DOHH2 (cell line): ENCODE measurements at regions not wholly inside any gene's neighbourhood (a gene's known extent, or its start where the extent isn't known, plus 50 kb on each side); places are given as distances from the start of the nearest gene placed in this dataset.

Experiments
- H3F3A ChIP-seq: fragments of 200-600 bp; sonication (generic), shearing (Covaris generic); 2 replicates; pipeline ENCODE4 v1.6.0; 2016; ENCODE audit warnings: antibody characterized with exemption, mild to moderate bottlenecking; ENCODE audit not compliant: control insufficient read depth, insufficient read depth
- H3K27ac ChIP-seq: fragments of 200-600 bp; sonication (generic); 2 replicates; pipeline ENCODE4 v1.5.1; 2014; ENCODE audit warnings: low read depth, mild to moderate bottlenecking, low read length, moderate library complexity
- H3K27me3 ChIP-seq: fragments of 200-600 bp; sonication (generic); 2 replicates; pipeline ENCODE4 v1.6.1; 2014; ENCODE audit warnings: mild to moderate bottlenecking, low read length, mixed read lengths; ENCODE audit not compliant: control insufficient read depth
- H3K36me3 ChIP-seq: fragments of 200-600 bp; sonication (generic); 2 replicates; pipeline ENCODE4 v1.6.1; 2014; ENCODE audit warnings: mild to moderate bottlenecking, low read length, moderate library complexity, mixed read lengths; ENCODE audit not compliant: control insufficient read depth
- H3K4me1 ChIP-seq: fragments of 200-600 bp; sonication (generic); 2 replicates; pipeline ENCODE4 v1.6.1; 2014; ENCODE audit warnings: mild to moderate bottlenecking, low read length, mixed read lengths; ENCODE audit not compliant: control insufficient read depth
- H3K4me2 ChIP-seq: fragments of 200-600 bp; sonication (generic); 2 replicates; pipeline ENCODE4 v1.6.0; 2014; ENCODE audit warnings: mild to moderate bottlenecking, low read length, moderate library complexity
- H3K4me3 ChIP-seq: fragments of 200-600 bp; sonication (generic); 2 replicates; pipeline ENCODE4 v1.5.1; 2014; ENCODE audit warnings: mild to moderate bottlenecking, low read length, mixed read lengths
- H3K79me2 ChIP-seq: fragments of 200-600 bp; sonication (generic); 2 replicates; pipeline ENCODE4 v1.6.1; 2014; ENCODE audit warnings: mild to moderate bottlenecking, low read length, mixed read lengths; ENCODE audit not compliant: control insufficient read depth
- H3K9me2 ChIP-seq: fragments of 200-600 bp; sonication (generic); replicated peaks from 2 replicates; pipeline ENCODE4 v1.6.1; 2014; ENCODE audit warnings: mild to moderate bottlenecking, low read length, mixed read lengths; ENCODE audit not compliant: control insufficient read depth
- H3K9me3 ChIP-seq: fragments of 200-600 bp; sonication (generic); 2 replicates; pipeline ENCODE4 v1.6.1; 2014; ENCODE audit warnings: antibody characterized with exemption, low read length, mixed read lengths; ENCODE audit not compliant: control insufficient read depth, insufficient read depth
- H4K20me1 ChIP-seq: fragments of 200-600 bp; sonication (generic); 2 replicates; pipeline ENCODE4 v1.6.0; 2014; ENCODE audit warnings: low read depth, mild to moderate bottlenecking, antibody characterized with exemption, low read length, moderate library complexity; ENCODE audit not compliant: control insufficient read depth, insufficient read depth
- EZH2phosphoT487 ChIP-seq: fragments of 200-600 bp; sonication (generic); IDR thresholded peaks from 2 replicates; pipeline ENCODE4 v1.6.1; 2017; ENCODE audit warnings: borderline replicate concordance, mild to moderate bottlenecking, antibody characterized with exemption, low read length, moderate library complexity, mixed read lengths
- TF ChIP-seq, protein P1 (sequence below): fragments of 200-600 bp; sonication (generic); IDR thresholded peaks from one replicate; pipeline ENCODE4 v1.5.1; 2014; ENCODE audit warnings: antibody characterized with exemption, mild to moderate bottlenecking, low read depth, low read length; ENCODE audit not compliant: poor library complexity, severe bottlenecking

- H3K4me1 ChIP-seq = no peaks in the 10 kb centered on the region
- TF ChIP-seq, protein P1, sequence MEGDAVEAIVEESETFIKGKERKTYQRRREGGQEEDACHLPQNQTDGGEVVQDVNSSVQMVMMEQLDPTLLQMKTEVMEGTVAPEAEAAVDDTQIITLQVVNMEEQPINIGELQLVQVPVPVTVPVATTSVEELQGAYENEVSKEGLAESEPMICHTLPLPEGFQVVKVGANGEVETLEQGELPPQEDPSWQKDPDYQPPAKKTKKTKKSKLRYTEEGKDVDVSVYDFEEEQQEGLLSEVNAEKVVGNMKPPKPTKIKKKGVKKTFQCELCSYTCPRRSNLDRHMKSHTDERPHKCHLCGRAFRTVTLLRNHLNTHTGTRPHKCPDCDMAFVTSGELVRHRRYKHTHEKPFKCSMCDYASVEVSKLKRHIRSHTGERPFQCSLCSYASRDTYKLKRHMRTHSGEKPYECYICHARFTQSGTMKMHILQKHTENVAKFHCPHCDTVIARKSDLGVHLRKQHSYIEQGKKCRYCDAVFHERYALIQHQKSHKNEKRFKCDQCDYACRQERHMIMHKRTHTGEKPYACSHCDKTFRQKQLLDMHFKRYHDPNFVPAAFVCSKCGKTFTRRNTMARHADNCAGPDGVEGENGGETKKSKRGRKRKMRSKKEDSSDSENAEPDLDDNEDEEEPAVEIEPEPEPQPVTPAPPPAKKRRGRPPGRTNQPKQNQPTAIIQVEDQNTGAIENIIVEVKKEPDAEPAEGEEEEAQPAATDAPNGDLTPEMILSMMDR = no peak
- no peak for TF ChIP-seq EZH2phosphoT487
- H3F3A ChIP-seq = no peaks in the 10 kb centered on the region
- H3K4me3 ChIP-seq = no peak overlapping the region
- no peaks in the 10 kb centered on the region for H3K79me2 ChIP-seq
- no peak overlapping the region for H3K27ac ChIP-seq
- no peaks in the 10 kb centered on the region for H3K36me3 ChIP-seq
- H3K9me2 ChIP-seq = no peaks in the 10 kb centered on the region
- H3K27me3 ChIP-seq = peaks cover 22% of the 10 kb centered on the region
- H3K9me3 ChIP-seq = no peaks in the 10 kb centered on the region
- H4K20me1 ChIP-seq = no peaks in the 10 kb centered on the region
- H3K4me2 ChIP-seq = no peak overlapping the region
These were observed 90.3 kb upstream of the ZNF438 start for GRCh38 chr10:31121757-31122577.

DNA sequence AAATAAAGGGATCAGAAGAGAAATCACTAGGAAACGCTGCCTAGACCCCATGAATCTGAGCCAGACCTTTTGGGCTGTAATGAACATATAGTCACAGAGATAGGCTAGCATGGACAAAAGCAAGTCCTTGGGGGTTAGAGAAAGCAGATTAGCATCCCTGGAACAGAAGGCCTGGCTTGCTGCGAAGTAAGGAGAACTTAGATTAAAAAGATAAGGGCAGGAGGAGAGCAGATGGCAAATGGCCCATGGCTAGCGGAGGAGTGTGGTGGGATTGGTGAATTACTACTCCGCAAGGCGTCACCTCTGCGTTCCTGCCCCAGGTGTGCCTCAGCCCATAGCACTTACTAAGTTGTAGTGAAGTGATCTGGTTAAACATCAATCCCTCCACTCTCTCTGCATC is 92.3 kb upstream of the ZNF438 start:
- H3K79me2 ChIP-seq = no peaks in the 10 kb centered on the region
- H3K9me2 ChIP-seq = no peaks in the 10 kb centered on the region
- H3K4me3 ChIP-seq = no peak overlapping the region
- no peak for TF ChIP-seq EZH2phosphoT487
- TF ChIP-seq, protein P1 = no peak
- no peak overlapping the region for H3K4me2 ChIP-seq
- H4K20me1 ChIP-seq = no peaks in the 10 kb centered on the region
- H3F3A ChIP-seq = no peaks in the 10 kb centered on the region
- peaks cover 22% of the 10 kb centered on the region for H3K27me3 ChIP-seq
- no peaks in the 10 kb centered on the region for H3K36me3 ChIP-seq
- H3K27ac ChIP-seq = no peak overlapping the region
- H3K4me1 ChIP-seq = no peaks in the 10 kb centered on the region
- H3K9me3 ChIP-seq = no peaks in the 10 kb centered on the region

DNA sequence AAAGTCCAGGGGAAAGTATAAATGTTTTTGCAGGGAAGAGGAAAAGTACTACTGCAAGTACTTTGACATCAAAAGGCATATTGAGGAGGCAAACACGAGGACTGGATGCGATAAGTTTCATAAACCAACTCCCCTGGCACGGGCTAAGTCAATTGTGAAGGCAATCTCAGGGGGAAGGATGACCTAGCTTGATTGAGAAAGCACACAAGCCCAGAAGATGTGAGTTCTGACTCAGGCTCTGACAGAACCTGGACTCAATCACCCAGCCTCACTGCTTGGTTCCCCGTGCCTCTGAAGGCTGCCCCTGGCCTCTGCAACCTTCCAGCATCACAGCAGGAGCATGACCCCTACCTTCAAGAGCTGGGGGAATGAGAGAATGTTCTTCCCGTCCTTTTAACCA is 93.2 kb upstream of the ZNF438 start:
- H3K36me3 ChIP-seq = no peaks in the 10 kb centered on the region
- no peaks in the 10 kb centered on the region for H3K9me2 ChIP-seq
- H3K4me1 ChIP-seq = no peaks in the 10 kb centered on the region
- H4K20me1 ChIP-seq = no peaks in the 10 kb centered on the region
- no peaks in the 10 kb centered on the region for H3K79me2 ChIP-seq
- no peak overlapping the region for H3K4me2 ChIP-seq
- no peaks in the 10 kb centered on the region for H3K9me3 ChIP-seq
- no peak overlapping the region for H3K4me3 ChIP-seq
- no peak overlapping the region for H3K27ac ChIP-seq
- H3K27me3 ChIP-seq = peaks cover 22% of the 10 kb centered on the region
- TF ChIP-seq EZH2phosphoT487 = no peak
- TF ChIP-seq, protein P1 = no peak
- no peaks in the 10 kb centered on the region for H3F3A ChIP-seq
